NCI-H146 (cell line): ENCODE measurements at regions not wholly inside any gene's neighbourhood (a gene's known extent, or its start where the extent isn't known, plus 50 kb on each side); places are given as distances from the start of the nearest gene placed in this dataset.

Source experiments
- DNase-seq: peaks from one replicate; lab custom pipeline; 2025; lab: John Stamatoyannopoulos, UW

GRCh38 chr11:115557681-115558080 is 53.5 kb upstream of the CADM1 start:
- DNase-seq = no peak

- no peak for DNase-seq
Measured at GRCh38 chr11:115556984-115557383, 52.8 kb upstream of the CADM1 start.

GRCh38 chr11:115555336-115556090 is 51.3 kb upstream of the CADM1 start:
- DNase-seq = no peak
